HG03064 (cell line): ENCODE measurements at regions not wholly inside any gene's neighbourhood (a gene's known extent, or its start where the extent isn't known, plus 50 kb on each side); places are given as distances from the start of the nearest gene placed in this dataset.
A peak's percentile ranks its signal among the peaks of the same experiment; 100 is the strongest.
"Not testable (repeated sequence)": the region's sequence is repeated elsewhere in the genome, so short reads cannot be mapped to it uniquely, and the experiment has no call there.

Experiments used
- ATAC-seq: cut with Tn5 transposase; IDR thresholded peaks from one replicate; pipeline ENCODE4 v1.9.1; 2021; ENCODE audit warnings: low read depth; ENCODE audit not compliant: unreplicated experiment

GRCh38 chr14:88064841-88065240 lies 59.9 kb downstream of the GPR65 start:
- ATAC-seq, result no peak

DNA sequence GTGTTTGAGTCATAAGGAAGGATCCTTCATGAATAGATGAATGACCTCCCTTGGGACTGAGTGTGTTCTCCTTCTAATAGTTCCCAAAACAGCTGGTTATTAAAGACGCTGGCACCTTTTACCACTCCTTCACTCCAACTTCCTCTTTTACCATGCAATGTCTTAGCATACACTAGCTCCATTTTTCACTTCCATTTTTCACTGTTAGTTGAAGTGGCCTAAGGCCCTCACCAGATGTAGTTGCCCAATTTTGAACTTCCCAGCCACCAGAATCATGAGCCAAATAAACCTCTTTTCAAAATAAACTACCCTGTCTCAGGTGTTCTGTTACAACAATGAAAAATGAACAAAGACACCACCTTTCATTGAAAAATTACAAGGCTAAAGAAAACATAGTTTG lies 64.7 kb downstream of the GPR65 start:
- no peak for ATAC-seq

DNA sequence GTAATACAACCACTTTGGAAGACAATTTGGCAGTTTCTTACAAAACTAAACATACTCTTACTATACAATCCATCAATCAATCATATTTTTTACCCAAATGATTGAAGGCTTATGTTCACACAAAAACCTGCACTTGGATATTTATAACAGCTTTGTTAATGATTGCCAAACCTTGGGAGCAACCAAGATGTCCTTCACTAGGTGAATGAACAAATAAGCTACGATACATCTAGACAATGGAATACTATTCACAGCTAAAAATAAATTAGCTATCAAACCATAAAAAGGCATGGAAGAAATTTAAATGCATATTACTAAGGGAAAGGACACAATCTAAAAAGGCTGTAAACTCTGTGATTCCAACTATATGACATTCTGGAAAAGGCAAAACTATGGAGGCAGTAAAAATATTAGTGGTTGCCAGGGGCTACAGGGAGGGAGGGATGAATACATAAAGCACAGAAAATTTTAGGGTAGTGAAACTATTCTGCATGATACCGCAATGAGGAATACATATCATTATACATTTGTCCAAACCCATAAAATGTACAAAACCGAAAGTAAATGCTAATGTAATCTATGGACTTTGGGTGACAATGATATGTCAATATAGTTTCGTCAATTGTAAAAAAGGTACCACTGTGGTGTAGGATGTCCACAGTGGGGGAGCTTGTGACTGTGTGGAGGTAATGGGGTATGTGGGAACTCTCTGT lies 70.5 kb downstream of the GPR65 start:
- ATAC-seq, result no peak

GRCh38 chr14:88078525-88078924 lies 73.6 kb downstream of the GPR65 start:
- ATAC-seq, result no peak

DNA sequence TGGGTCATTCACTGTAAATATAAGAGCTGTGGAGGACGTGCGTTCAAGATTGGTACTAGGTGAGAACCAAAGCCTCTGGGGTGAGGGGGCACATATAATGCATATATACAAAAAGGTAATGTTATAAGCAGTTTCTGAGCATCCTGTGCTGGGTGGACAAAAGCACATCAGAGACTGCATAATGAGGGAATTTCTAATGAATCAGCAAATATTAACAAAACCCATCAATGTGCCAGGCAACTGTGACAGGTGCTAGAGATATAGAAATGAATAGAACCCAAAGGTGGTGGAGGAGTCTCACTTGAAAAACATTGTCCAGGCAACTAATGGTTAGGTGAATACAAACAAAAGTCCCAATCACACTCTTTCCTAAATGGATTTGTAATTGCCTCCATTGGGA lies 74.7 kb downstream of the GPR65 start:
- ATAC-seq, result no peak

DNA sequence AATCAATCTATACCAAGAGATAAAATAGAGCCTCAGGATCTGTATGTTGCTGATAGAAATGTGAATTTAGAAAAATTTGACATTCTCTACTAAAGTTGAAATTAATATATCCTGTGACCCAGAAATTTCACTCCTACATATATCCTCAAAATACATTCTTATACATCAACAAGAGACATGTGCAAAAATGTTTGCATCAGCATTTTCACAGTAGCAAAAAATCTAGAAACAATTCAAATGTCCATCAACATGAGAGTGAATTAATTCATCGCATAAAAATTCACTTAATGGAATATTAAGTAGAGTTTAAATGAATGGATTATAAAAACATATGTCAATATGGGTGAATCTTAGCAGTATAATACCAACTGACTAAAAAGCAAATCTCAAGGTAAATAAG lies 80.8 kb downstream of the GPR65 start:
- ATAC-seq, result no peak

DNA sequence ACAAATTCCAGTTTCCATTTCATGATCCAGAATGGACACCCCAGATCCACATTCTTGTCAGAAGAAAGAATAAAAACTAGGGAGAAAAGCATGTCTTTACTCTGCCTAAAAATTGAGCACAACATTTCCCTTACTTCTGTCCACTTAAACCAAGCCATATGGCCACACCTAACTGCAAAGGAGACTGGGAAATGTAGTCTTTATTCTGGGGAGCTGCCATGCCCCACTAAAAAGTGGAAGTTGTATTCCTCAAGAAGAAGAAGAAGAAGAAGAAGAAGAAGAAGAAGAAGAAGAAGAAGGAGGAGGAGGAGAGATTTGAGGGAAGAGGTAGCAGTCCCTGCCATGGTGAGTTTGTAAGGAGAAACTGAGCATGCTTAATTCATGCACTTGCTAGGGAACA lies 84.5 kb downstream of the GPR65 start:
- no peak for ATAC-seq

- ATAC-seq, result no peak
Measured at GRCh38 chr14:88092529-88092928, 87.6 kb downstream of the GPR65 start.

DNA sequence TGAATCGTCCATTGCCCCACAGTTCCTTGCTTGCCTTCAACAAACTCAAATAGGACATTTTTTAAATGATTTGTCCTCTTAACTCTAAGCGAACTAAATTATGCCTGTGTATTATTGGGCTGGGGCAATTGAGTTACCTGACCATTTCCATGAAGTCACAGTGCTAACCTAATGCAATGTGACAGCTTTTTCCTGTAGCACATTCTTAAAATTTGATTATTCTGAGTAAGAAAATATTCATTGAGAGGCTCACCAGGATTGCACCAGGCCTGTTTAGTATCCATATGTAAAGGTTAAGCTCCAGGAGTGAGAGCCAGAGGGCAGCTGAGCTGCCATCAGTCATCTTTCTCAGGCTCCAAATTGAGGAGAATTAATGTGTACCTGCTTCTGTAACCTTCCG lies 90.9 kb downstream of the GPR65 start:
- ATAC-seq, result no peak

- ATAC-seq, result no peak
Measured at GRCh38 chr14:88098163-88098562, 93.2 kb downstream of the GPR65 start.

DNA sequence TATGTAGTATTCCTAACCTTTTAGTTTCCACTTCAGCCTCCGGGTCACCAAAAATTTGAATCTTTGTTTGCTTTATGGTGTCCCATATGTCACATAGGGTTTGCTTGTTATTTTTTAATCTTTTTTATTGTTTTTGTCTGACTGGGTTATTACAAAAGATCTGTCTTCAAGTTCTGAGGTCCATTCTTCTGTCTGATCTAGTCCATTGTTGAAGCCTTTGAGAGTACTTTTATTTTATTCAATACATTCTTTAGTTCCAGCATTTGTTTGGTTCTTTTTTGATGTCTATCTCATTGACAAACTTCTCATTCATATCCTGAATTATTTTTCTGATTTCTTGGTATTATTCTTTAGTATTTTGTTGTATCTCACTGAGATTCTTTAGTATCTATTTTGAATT lies 99.8 kb downstream of the GPR65 start:
- no peak for ATAC-seq

- ATAC-seq, result no peak
Measured at GRCh38 chr14:88106377-88106776, 101.4 kb downstream of the GPR65 start.

- ATAC-seq, result not testable (repeated sequence)
Measured at GRCh38 chr14:88127669-88128068, 122.7 kb downstream of the GPR65 start.

GRCh38 chr14:88128816-88129215 lies 123.9 kb downstream of the GPR65 start:
- no peak for ATAC-seq

- peak; percentile 78 for ATAC-seq
Measured at GRCh38 chr14:88129306-88130056, 124.5 kb downstream of the GPR65 start.

GRCh38 chr14:88130057-88130432 lies 125.1 kb downstream of the GPR65 start:
- peak; percentile 53 for ATAC-seq
